Astrocyte of the spinal cord (primary cell): ENCODE measurements at regions not wholly inside any gene's neighbourhood (a gene's known extent, or its start where the extent isn't known, plus 50 kb on each side); places are given as distances from the start of the nearest gene placed in this dataset.
"Not testable (repeated sequence)": the region's sequence is repeated elsewhere in the genome, so short reads cannot be mapped to it uniquely, and the experiment has no call there.

Experiments
- DNase-seq: peaks from one replicate; pipeline ENCODE4 v3.0.0; 2011; ENCODE audit warnings: low read depth, low spot score
- H3K4me3 ChIP-seq: 2 replicates; pipeline ENCODE4 v1.5.1; 2011; ENCODE audit warnings: low read depth, mild to moderate bottlenecking, low read length, moderate library complexity
- CTCF ChIP-seq: IDR thresholded peaks from 2 replicates; pipeline ENCODE4 v1.5.1; 2012; ENCODE audit warnings: low read depth, mild to moderate bottlenecking, low read length, inconsistent platforms
- in situ Hi-C: cut with HindIII; loops from 2 replicates; pipeline ENCODE4 v1.10.0; 2017; ENCODE audit warnings: low sequenced_read_pairs

GRCh38 chr10:81655986-81656385 is 219.0 kb upstream of the NRG3 start:
- DNase-seq: no peak
- in situ Hi-C loops: no loop called here
- TF ChIP-seq CTCF: no peak
- H3K4me3 ChIP-seq: no peak overlapping the region

GRCh38 chr10:81662837-81663236 is 212.2 kb upstream of the NRG3 start:
- in situ Hi-C loops: no loop called here
- H3K4me3 ChIP-seq: no peak overlapping the region
- no peak for DNase-seq
- no peak for TF ChIP-seq CTCF

GRCh38 chr10:81664800-81665199 is 210.2 kb upstream of the NRG3 start:
- DNase-seq, H3K4me3 ChIP-seq, in situ Hi-C loops: not testable (repeated sequence)

GRCh38 chr10:81674941-81675340 is 200.1 kb upstream of the NRG3 start:
- DNase-seq: no peak
- no peak for TF ChIP-seq CTCF
- no peak overlapping the region for H3K4me3 ChIP-seq
- in situ Hi-C loops: no loop called here

GRCh38 chr10:81679291-81679690 is 195.7 kb upstream of the NRG3 start:
- no peak for TF ChIP-seq CTCF
- no peak for DNase-seq
- no peak overlapping the region for H3K4me3 ChIP-seq
- in situ Hi-C loops: no loop called here

- DNase-seq: no peak
- in situ Hi-C loops: no loop called here
- TF ChIP-seq CTCF: no peak
- no peak overlapping the region for H3K4me3 ChIP-seq
These were observed 194.6 kb upstream of the NRG3 start for GRCh38 chr10:81680359-81680758.

- H3K4me3 ChIP-seq: no peak overlapping the region
- in situ Hi-C loops: no loop called here
- TF ChIP-seq CTCF: no peak
- no peak for DNase-seq
These were observed 186.5 kb upstream of the NRG3 start for GRCh38 chr10:81688459-81688858.
